Cardiac muscle cell (in vitro differentiated cells and primary cell): ENCODE measurements at regions not wholly inside any gene's neighbourhood (a gene's known extent, or its start where the extent isn't known, plus 50 kb on each side); places are given as distances from the start of the nearest gene placed in this dataset.
A peak's percentile ranks its signal among the peaks of the same experiment; 100 is the strongest.

ENCODE experiments used
- DNase-seq, 2 donors: peaks; one replicate each; pipeline versions ENCODE4 v3.0.0 to v3.0.0-alpha.2; 2010 to 2017; ENCODE audit warnings: low read depth in 1 of 2, low spot score in 1 of 2
- H3K27ac ChIP-seq: fragments of 200-600 bp; sonication (generic); 2 replicates; pipeline ENCODE4 v1.5.1; 2016
- H3K27me3 ChIP-seq: fragments of 200-600 bp; sonication (generic); 2 replicates; pipeline ENCODE4 v1.6.0; 2016; ENCODE audit warnings: control low read depth
- H3K36me3 ChIP-seq: fragments of 200-600 bp; sonication (generic); 2 replicates; pipeline ENCODE4 v1.5.1; 2016; ENCODE audit warnings: control low read depth
- H3K4me1 ChIP-seq: fragments of 200-600 bp; sonication (generic); 2 replicates; pipeline ENCODE4 v1.8.1; 2017; ENCODE audit warnings: low read depth, mild to moderate bottlenecking, mixed run types
- H3K4me3 ChIP-seq: fragments of 200-600 bp; sonication (generic); 2 replicates; pipeline ENCODE4 v1.5.1; 2016; ENCODE audit warnings: mild to moderate bottlenecking
- H3K9me3 ChIP-seq: fragments of 200-600 bp; sonication (generic); 2 replicates; pipeline ENCODE4 v1.5.1; 2017; ENCODE audit warnings: low read depth, mild to moderate bottlenecking, control low read depth
- TF ChIP-seq, protein P1 (sequence below): IDR thresholded peaks from 2 replicates; pipeline ENCODE4 v1.5.1; 2012; ENCODE audit warnings: low read depth, mild to moderate bottlenecking, low read length

GRCh38 chr21:34022627-34023335, 50.6 kb upstream of the MRPS6 start:
- H3K4me3 ChIP-seq = no peak overlapping the region
- DNase-seq = peak in 1 of 2 donors; percentile 17
- no peaks in the 10 kb centered on the region for H3K36me3 ChIP-seq
- TF ChIP-seq, protein P1, sequence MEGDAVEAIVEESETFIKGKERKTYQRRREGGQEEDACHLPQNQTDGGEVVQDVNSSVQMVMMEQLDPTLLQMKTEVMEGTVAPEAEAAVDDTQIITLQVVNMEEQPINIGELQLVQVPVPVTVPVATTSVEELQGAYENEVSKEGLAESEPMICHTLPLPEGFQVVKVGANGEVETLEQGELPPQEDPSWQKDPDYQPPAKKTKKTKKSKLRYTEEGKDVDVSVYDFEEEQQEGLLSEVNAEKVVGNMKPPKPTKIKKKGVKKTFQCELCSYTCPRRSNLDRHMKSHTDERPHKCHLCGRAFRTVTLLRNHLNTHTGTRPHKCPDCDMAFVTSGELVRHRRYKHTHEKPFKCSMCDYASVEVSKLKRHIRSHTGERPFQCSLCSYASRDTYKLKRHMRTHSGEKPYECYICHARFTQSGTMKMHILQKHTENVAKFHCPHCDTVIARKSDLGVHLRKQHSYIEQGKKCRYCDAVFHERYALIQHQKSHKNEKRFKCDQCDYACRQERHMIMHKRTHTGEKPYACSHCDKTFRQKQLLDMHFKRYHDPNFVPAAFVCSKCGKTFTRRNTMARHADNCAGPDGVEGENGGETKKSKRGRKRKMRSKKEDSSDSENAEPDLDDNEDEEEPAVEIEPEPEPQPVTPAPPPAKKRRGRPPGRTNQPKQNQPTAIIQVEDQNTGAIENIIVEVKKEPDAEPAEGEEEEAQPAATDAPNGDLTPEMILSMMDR = no peak
- H3K27me3 ChIP-seq = no peaks in the 10 kb centered on the region
- no peaks in the 10 kb centered on the region for H3K9me3 ChIP-seq
- peak overlapping the region; percentile 75 for H3K27ac ChIP-seq
- peaks cover 26% of the 10 kb centered on the region for H3K4me1 ChIP-seq

DNA sequence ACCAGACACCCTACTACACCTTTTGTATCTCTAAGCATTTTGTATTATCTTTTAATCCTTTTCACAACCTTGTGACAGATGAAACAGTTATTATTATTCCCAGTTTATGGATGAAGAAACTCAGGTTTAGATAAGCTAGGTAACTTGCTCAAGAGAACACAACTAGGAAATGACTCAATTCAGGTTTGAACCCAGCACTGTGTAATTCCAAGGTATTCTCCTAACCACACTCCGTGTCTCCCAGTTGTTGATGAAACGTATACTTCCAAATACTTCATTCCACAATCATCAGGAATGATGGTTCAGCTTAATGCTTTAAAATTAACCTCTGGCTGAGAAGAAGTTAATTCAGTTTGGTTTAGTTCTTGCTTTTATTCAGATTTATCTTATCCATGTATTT, 51.7 kb upstream of the MRPS6 start:
- TF ChIP-seq, protein P1 = no peak
- no peaks in the 10 kb centered on the region for H3K36me3 ChIP-seq
- peaks cover 26% of the 10 kb centered on the region for H3K4me1 ChIP-seq
- H3K9me3 ChIP-seq = no peaks in the 10 kb centered on the region
- DNase-seq = no peak
- H3K4me3 ChIP-seq = no peak overlapping the region
- H3K27me3 ChIP-seq = no peaks in the 10 kb centered on the region
- H3K27ac ChIP-seq = no peak overlapping the region

GRCh38 chr21:34020983-34021553, 52.3 kb upstream of the MRPS6 start:
- H3K4me1 ChIP-seq = peaks cover 26% of the 10 kb centered on the region
- no peak for DNase-seq
- H3K36me3 ChIP-seq = no peaks in the 10 kb centered on the region
- TF ChIP-seq, protein P1 = no peak
- no peaks in the 10 kb centered on the region for H3K27me3 ChIP-seq
- H3K27ac ChIP-seq = no peak overlapping the region
- H3K9me3 ChIP-seq = no peaks in the 10 kb centered on the region
- no peak overlapping the region for H3K4me3 ChIP-seq

DNA sequence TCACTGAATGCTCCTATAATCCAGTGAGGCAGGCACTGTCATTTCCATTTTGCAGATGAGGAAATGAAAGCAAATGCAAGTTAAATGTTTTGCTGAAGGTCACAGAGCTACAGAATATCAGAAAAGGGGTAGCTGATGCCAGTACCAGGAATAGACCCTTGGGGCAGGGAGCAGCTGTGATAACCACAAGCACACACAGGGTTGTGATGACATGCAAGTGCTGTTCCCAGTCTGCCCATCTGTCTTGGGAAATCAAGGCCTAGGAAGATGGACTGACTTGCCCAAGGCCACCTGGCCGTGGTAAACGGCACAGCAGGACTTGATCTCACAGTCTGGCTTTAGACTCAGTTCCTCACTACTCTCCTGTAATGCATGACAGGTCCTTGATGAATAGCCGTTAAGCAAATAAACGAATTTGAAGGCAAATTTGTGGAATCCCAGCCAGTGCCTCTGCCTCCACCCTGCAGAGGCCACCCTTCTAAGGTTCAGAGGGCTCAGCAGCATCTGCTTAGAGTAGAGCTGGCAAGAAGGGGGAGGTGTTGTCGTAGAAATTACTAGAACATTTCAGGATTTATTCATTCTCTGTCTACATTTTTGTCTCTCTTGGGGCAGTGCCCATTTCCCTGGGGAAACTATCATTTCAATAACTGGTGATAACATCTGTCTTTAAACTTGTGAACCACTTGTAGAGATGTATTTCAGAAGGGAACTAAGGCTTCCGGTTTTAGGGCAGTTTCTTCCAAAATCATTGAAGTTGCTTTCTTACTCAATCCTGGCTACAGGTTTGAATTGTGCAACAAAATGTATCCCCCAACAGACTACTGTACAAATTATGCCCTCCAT, 53.2 kb upstream of the MRPS6 start:
- H3K4me1 ChIP-seq = peaks cover 26% of the 10 kb centered on the region
- no peaks in the 10 kb centered on the region for H3K9me3 ChIP-seq
- no peak overlapping the region for H3K27ac ChIP-seq
- no peak for DNase-seq
- no peak overlapping the region for H3K4me3 ChIP-seq
- no peaks in the 10 kb centered on the region for H3K27me3 ChIP-seq
- TF ChIP-seq, protein P1 = no peak
- H3K36me3 ChIP-seq = no peaks in the 10 kb centered on the region

- H3K36me3 ChIP-seq = no peaks in the 10 kb centered on the region
- no peaks in the 10 kb centered on the region for H3K9me3 ChIP-seq
- H3K27me3 ChIP-seq = no peaks in the 10 kb centered on the region
- no peak for DNase-seq
- H3K4me3 ChIP-seq = no peak overlapping the region
- TF ChIP-seq, protein P1 = no peak
- H3K4me1 ChIP-seq = peaks cover 24% of the 10 kb centered on the region
- no peak overlapping the region for H3K27ac ChIP-seq
Observed at GRCh38 chr21:34019402-34019801, 54.0 kb upstream of the MRPS6 start.
